T-helper 9 cell (primary cell): ENCODE measurements at regions not wholly inside any gene's neighbourhood (a gene's known extent, or its start where the extent isn't known, plus 50 kb on each side); places are given as distances from the start of the nearest gene placed in this dataset.

Source experiments
- DNase-seq: peaks from one replicate; pipeline ENCODE4 v3.0.0-alpha.2; 2020

DNA sequence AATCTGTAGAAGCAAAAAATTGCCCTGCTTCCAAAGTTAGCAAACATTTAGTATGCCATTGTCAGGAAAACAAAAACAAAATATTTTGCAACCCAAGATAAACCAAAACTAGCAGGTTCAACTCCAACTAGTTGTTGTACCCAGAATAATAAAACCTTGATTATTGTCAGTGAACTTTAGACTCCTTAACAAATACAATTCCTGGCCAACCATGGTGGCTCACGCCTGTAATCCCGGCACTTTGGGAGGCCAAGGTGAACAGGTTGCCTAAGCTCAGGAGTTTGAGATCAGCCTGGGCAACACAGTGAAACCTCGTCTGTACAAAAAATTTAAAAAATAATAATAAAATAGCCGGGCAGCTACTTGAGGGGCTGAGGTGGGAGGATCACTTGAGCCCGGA lies 53.6 kb upstream of the EPCAM start:
- no peak for DNase-seq

GRCh38 chr2:47313728-47314127 lies 55.4 kb upstream of the EPCAM start:
- no peak for DNase-seq

DNA sequence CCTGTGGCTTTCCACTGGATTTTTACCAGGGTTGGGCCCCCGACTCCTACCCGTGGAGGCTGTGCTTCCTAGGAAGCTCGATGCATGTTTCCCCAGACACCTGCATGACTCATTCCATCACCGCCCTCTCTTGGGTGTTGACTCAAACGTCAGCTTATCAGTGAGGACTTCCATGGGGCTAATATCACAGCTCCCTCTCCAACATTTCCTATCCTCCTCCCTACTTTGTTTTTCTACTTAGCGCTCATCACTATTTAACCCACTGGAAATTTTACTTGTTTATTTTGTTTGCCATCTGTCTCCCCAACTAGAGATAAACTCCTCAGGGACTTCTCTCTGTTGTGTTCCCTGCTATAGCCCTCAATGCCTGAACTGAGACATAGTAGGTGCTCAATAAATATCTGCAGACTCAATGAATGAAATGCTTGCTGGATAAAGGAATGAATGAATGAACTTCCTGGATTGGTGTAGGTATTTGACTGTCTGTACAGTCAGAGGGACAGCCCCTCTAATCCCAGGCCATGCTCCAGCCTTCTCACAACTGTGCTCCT lies 55.9 kb upstream of the EPCAM start:
- no peak for DNase-seq

GRCh38 chr2:47312491-47312850 lies 56.6 kb upstream of the EPCAM start:
- DNase-seq = no peak

DNA sequence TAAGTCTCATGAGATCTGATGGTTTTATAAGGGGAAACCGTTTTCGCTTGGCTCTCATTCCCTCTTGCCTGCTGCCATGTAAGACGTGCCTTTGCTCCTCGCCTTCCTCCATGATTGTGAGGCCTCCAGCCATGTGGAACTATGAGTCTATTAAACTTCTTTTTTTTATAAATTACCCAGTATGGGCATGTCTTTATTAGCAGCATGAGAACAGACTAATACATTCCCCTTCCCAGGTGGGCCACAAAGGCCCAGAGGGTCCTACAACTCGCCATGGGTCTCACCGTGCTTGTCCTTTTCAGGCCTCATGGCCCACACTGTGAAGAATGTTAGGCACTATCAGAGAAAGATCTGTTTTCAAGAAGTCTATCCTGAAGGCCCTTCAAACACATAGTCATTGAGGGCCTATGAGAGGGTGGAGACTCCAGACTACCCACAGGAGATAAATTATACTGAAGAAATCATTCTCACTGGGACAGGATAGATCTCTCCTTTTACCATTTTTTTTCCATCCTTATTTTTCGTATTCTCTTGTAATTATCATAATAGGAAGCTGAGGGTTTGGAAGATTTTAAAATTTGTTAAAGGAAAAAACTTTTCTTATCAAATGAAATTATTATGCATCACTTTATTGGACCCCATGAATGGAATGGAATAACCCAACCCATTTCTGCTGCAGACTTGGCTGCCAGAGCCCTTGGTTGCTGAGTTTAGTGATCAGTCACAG lies 57.2 kb upstream of the EPCAM start:
- DNase-seq = no peak

DNA sequence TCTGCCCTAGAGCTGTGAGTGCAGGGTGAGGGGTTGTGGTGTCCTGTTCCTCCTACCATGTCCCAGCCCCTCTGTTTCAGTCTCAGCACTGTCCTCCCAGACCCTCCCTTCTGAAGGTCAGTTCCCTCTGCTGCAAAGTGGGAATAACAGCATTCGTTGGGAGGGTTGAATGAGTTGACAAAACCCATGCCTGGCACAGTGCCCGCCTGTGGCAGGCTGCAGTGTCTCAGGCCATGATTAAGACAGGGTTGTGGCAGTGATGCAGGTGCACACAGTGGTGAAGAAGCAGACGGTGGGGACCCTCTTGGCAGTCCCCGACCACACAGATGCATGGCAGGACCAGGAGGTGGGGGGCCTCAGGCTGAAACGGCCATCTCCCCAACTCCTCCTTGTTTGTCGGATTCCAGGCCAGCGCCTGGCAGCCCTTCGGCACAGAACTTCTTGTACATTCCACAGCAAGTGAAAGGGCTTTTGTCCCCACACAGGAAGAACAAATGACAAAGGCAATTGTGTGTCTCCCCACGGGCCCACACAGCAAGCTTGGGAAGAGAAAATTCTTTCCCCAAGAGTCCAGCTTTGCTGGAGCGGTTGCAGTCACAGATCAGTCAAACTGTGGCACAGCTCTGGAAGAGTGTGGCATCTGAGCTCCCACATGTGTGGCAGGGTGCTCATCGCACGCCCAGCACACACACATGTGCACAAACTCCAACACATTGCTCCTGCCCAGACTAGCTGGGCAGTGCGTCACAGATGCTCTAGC lies 58.1 kb upstream of the EPCAM start:
- DNase-seq = no peak

DNA sequence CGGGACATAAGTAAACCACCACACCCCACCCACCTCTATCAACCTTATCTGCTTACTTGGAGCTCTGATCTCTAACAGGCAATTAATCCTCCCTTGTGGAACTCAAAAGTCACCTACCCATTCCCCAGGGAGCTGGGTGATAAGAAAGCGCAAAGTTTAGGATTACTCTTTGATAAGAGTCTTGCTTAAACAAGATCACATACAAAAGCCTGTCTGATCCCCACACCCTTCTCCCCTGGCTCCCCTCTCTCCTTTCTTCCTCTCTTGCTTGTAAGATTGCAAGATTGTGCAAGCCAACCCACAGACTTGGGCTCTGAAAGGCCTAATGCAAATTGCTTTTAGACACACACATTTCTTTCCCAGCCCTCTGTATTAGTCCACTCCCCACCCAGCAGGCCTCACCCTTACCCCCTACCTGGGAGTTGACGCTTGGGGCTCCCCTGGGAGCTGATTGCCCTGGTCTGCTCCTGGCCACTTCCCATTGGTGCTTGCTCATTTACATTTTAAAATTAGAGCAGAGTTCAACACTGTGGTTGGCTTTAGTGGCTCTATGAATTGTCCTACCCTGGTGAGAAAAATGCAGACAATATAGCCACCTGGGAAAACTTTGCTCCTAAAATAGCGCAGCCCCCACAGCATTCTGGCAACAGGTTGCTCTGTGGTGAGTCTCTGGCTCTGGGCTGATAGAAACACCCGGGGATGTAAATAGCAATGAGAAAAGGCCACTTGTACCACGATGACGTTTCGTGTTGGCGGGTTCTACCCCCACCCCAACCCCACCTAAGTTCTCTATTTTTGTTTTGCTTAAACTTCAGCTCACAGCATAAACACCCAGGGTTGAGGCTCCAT lies 58.9 kb upstream of the EPCAM start:
- DNase-seq = no peak

DNA sequence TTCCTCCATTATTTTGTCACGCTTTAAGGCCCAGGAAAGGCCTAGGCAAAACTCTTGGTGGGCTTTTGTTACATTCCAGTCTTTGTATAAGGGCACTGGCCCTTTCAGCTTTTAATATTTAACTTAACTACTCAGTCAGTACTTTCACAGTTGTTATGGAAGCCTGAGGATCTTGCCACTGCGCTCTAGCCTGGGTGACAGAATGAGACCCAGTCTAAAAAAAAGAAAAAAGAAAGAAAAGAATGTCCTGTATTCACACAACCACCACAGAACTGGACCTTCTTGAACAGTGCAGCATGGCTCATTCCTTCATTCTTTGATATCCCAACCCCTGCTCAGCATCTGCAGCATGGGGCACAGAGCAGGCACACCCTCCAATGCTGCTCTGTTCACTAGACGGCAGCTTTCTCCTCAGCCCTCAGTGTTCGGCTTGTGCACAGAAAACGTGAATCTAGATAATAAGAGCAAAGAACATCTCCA lies 59.6 kb upstream of the EPCAM start:
- DNase-seq = no peak

DNA sequence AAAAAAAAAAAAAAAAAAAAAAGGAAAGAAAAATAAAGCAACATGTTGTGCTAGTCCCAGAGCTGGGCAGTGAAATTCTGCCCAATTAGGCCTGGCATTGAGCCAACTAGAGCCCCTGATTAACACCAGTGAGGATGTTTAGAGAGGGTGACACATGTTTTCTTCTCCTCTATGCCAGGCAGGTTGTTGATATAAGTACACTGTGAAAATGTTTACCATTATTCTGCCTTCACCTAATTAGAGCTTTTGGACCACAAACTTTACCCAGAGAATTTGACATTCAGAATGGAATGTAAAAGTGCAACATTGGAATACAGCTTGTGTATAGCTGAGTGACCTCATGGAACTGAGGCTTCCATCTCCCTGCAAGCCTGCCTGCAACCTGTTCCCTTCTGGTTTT lies 62.0 kb upstream of the EPCAM start:
- no peak for DNase-seq

DNA sequence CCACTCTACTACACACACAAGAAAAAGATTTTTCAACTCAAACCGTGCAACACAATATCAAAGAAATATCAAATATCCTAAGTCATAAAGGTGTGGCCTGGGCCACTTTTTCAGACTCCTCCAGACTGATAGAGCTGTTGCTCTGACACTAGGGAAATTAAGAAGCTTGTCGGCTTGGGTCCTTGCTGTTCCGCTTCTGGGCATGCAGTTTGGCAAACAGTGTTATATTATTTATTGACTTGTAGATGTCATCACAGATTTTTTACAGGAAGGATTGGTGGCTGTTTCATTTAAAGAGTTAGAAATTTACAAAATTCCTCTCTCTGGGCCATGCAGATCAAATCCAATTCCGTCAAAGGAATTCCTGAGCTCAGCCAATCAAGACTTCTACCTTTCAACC lies 64.5 kb upstream of the EPCAM start:
- no peak for DNase-seq

DNA sequence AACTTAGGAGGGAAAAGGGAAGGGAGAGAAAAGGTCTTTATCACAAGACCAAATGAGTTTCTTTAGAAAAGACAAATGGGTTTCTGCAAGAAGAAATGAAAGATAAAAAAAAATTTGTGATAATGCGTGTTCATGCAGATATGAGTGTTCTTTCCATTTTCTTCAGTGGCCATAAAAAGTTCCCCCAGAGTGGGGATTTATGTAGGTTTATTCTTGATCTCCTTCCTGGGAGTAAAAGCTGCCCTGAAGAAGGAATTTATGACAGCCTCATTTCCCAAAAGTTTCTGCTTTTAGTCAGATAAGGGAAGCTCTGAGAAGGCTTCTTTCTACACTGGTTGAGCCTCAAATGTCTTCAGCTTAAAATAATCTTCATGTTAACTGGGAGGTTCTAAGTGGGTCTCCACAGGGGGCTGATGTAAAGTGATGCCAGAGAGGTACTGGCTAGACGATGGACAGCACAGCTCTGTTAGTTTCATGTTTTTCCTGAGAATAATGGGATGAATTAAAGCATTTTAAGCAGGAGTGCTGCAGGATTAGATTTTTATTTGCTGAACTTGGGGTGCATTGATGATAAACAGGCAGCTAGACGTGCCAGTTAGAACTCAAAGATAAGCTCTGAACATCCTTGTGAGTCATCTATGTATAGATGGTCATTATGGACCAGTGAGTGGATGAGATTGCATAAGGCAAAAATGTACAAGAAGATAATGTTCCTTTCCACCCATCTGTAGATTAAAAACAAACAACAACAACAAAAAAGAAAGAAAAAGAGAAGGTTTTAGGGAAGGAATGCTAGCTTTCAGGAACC lies 65.6 kb upstream of the EPCAM start:
- DNase-seq = no peak

- no peak for DNase-seq
Measured at GRCh38 chr2:47302308-47302707, 66.8 kb upstream of the EPCAM start.

DNA sequence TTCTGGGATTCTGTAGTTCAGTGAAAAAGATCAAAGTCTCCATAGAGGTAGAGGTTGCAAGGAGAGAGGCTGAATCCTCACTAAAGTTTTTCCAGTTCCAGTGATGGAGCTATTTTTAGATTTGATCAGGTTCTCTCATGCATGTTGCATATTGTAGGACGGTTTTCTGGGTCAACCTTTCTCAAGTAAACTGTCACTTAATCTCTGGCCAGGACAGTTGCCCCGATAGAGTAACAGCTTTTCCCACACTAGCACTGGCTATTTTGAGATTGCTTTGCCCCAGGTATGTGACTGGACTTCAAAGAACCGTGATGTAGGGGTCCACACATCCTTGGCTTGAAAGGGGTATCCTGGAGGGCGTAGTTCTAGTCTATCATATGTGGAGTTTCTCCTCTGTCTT lies 67.4 kb upstream of the EPCAM start:
- DNase-seq = no peak

DNA sequence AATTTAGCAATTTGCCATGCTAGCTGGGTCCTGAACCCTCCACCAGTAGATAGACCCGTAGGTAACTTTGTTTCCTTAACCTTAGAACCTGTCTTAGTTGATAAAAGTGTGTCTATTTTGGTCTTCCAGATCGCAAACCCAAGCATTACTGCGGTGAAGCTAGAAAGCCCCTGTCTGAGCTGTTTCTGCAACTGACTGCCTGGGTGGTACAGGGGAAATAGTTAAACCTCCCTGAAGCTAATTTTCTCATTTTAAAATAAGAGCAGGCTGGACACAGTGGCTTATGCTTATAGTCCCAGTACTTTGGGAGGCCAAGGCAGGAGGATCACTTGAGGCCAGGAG lies 67.9 kb upstream of the EPCAM start:
- no peak for DNase-seq

- DNase-seq = no peak
Measured at GRCh38 chr2:47300609-47301276, 68.4 kb upstream of the EPCAM start.

DNA sequence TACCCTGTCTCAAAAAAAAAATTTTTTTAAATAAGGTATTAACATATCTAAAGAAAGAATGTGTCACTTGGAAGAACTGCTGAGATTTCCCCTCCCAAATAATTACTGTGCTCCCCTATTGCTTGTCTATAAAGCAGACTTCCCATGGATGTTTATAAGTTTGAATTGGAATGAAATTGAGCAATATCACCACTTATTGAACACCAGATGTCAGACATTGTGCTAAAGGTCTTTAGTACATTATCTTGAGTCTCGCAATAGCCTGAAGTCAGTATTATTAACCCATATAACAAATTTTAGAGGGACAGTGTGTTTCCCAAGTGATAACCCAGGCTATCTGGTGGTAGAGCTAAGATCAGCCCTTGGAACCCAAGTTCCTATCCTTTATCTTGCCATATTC lies 69.0 kb upstream of the EPCAM start:
- DNase-seq = no peak

DNA sequence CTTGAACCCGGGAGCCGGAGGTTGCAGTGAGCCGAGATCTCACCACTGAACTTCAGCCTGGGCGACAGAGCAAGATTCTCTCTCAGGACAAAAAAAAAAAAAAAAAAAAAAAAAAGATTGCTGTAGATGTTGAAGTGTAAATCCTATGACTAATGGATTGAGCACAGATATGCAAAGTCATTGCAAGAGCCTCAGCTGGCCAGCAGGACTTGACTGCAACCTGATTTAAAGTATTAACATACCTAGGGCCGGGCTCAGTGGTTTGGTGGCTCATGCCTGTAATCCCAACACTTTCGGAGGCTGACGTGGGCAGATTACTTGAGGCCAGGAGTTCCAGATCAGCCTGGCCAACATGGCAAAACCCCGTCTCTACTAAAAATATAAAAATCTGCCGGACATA lies 69.6 kb upstream of the EPCAM start:
- DNase-seq = no peak

GRCh38 chr2:47298771-47299170 lies 70.3 kb upstream of the EPCAM start:
- DNase-seq = no peak

DNA sequence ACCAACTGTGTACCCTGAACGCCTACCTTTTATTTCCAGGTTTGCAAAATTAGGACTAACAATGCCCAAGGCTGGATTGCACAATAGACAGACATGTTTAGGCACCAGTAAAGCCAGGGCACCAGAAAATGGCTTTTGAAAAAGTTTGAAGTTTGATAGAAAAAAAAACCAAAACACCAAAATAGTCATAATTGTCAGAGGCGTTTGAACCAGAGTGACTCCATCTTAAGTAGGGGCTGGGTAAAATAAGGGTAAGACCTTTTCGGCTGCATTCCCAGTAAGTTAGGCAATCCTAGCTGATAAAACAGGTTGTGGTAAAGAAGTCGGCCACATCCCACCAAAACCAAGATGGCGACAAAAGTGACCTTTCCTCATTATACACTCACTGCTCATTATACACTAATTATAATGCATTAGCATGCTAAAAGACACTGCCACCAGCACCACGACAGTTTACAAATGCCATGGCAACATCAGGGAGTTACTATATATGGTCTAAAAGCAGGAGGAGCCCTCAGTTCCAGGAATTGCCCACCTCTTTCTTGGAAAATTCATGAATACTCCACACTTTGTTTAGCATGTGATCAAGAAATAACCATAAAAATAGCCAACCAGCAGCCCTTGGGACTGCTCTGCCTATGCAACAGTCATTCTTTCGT lies 71.2 kb upstream of the EPCAM start:
- DNase-seq = no peak

- no peak for DNase-seq
Measured at GRCh38 chr2:47295981-47296635, 73.0 kb upstream of the EPCAM start.
